Type B pancreatic cell (in vitro differentiated cells): ENCODE measurements at regions not wholly inside any gene's neighbourhood (a gene's known extent, or its start where the extent isn't known, plus 50 kb on each side); places are given as distances from the start of the nearest gene placed in this dataset.

Source experiments
- DNase-seq: peaks from one replicate; pipeline ENCODE4 v3.0.0; 2021; ENCODE audit warnings: mixed read lengths; ENCODE audit not compliant: unreplicated experiment; ENCODE audit errors: extremely low spot score
- H3K27ac Mint-ChIP-seq: 2 replicates; pipeline ENCODE4 v1.8.0; 2021; ENCODE audit warnings: mild to moderate bottlenecking, mixed read lengths
- H3K27me3 Mint-ChIP-seq: 2 replicates; pipeline ENCODE4 v1.8.0; 2021; ENCODE audit warnings: mixed read lengths
- H3K36me3 Mint-ChIP-seq: 2 replicates; pipeline ENCODE4 v1.8.0; 2021; ENCODE audit warnings: mixed read lengths
- H3K4me1 Mint-ChIP-seq: one replicate; pipeline ENCODE4 v1.8.0; 2021; ENCODE audit warnings: mixed read lengths; ENCODE audit not compliant: unreplicated experiment
- H3K4me3 Mint-ChIP-seq: 2 replicates; pipeline ENCODE4 v1.8.0; 2021; ENCODE audit warnings: mild to moderate bottlenecking, mixed read lengths
- H3K9me3 Mint-ChIP-seq: 2 replicates; pipeline ENCODE4 v1.8.0; 2021; ENCODE audit warnings: mixed read lengths
- TF ChIP-seq, protein P1 (sequence below): fragments of 200-600 bp; sonication (generic); conservative IDR thresholded peaks from 2 replicates; pipeline ENCODE4 v1.5.0; 2021; ENCODE audit warnings: antibody characterized with exemption, mild to moderate bottlenecking

DNA sequence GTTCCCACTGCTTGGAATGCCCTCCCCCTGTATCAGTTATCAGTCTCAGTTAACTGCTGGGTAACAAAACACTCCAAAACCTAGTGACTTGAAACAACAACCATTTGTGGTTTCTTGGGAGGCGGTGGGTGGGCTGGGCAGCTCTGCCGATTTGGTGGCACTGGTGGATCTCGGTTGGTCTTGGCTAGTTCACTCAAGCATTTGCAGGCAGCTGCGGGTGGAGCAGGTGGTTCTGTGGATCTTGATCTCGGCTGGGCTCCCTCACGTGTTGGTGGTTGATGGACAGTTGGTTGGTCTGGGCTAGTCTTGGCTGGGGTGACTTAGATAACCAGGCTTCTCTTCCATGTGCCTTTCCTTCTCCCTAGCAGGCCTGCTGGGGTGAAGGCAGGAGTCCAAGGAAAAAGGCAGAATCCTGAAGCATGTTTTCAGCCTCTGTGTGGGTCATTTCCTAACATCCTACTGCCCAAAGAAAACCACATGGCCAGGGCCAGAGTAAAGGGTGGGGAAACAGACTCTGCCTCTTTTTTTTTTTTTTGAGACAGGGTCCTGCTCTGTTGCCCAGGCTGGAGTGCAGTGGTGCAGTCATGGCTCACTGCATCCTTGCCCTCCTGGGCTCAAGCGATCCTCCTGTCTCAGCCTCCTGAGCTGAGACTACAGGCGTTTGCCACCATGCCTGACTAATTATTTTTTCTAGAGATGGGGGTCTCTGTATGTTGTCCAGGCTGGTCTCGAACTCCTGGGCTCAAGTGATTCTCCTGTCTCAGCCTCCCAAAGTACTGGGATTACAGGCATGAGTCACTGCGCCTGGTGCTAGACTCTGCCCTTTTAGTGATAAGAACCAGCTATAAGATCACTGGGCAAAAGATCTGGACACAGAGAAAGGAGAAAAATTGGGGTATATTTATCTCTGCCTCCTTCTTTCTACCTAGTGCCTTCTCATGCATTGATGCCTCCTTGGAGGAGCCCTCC lies 183.7 kb downstream of the RGS3 start:
- TF ChIP-seq, protein P1, sequence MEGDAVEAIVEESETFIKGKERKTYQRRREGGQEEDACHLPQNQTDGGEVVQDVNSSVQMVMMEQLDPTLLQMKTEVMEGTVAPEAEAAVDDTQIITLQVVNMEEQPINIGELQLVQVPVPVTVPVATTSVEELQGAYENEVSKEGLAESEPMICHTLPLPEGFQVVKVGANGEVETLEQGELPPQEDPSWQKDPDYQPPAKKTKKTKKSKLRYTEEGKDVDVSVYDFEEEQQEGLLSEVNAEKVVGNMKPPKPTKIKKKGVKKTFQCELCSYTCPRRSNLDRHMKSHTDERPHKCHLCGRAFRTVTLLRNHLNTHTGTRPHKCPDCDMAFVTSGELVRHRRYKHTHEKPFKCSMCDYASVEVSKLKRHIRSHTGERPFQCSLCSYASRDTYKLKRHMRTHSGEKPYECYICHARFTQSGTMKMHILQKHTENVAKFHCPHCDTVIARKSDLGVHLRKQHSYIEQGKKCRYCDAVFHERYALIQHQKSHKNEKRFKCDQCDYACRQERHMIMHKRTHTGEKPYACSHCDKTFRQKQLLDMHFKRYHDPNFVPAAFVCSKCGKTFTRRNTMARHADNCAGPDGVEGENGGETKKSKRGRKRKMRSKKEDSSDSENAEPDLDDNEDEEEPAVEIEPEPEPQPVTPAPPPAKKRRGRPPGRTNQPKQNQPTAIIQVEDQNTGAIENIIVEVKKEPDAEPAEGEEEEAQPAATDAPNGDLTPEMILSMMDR = no peak
- Mint-ChIP-seq H3K4me1 (peaks cover 25% of the 10 kb centered on the region), H3K4me3 (no peak overlapping the region), H3K36me3 (no peaks in the 10 kb centered on the region), H3K9me3 (no peaks in the 10 kb centered on the region), H3K27ac (no peak overlapping the region), H3K27me3 (no peaks in the 10 kb centered on the region)
- no peak for DNase-seq

DNA sequence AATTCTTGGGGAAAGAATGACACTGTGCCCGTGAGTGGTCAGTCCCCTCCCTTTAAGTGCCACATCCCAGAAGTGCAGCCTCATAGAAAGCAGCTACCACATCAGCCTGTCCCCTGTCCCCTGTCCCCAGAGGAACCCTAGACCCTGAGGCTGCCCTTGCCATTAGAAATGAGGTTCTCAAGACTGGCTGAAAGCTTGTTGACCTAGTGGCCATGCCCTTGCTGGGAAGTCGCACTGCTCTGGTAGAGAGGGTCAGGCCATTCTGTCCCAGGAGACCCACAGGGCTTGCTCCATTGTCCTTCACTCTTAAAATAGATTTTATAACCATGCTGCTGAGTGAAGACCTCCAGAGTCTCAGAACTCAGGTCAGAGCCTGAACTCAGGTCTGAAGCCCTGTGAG lies 184.5 kb downstream of the RGS3 start:
- DNase-seq = no peak
- Mint-ChIP-seq H3K27me3 (no peaks in the 10 kb centered on the region), H3K4me1 (peaks cover 28% of the 10 kb centered on the region), H3K4me3 (no peak overlapping the region), H3K27ac (no peak overlapping the region), H3K9me3 (no peaks in the 10 kb centered on the region), H3K36me3 (no peaks in the 10 kb centered on the region)
- TF ChIP-seq, protein P1 = no peak

GRCh38 chr9:113648586-113648985 lies 185.1 kb downstream of the RGS3 start:
- DNase-seq = no peak
- Mint-ChIP-seq H3K4me3 (no peak overlapping the region), H3K9me3 (no peaks in the 10 kb centered on the region), H3K4me1 (peaks cover 29% of the 10 kb centered on the region), H3K27me3 (no peaks in the 10 kb centered on the region), H3K36me3 (no peaks in the 10 kb centered on the region), H3K27ac (no peak overlapping the region)
- TF ChIP-seq, protein P1 = no peak

- H3K27me3 Mint-ChIP-seq = no peaks in the 10 kb centered on the region
- no peaks in the 10 kb centered on the region for H3K9me3 Mint-ChIP-seq
- TF ChIP-seq, protein P1 = no peak
- peaks cover 29% of the 10 kb centered on the region for H3K4me1 Mint-ChIP-seq
- no peak overlapping the region for H3K27ac Mint-ChIP-seq
- H3K36me3 Mint-ChIP-seq = no peaks in the 10 kb centered on the region
- no peak for DNase-seq
- H3K4me3 Mint-ChIP-seq = no peak overlapping the region
Measured at GRCh38 chr9:113649054-113649453, 185.5 kb downstream of the RGS3 start.

- no peak for DNase-seq
- Mint-ChIP-seq H3K36me3 (no peaks in the 10 kb centered on the region), H3K4me1 (peaks cover 33% of the 10 kb centered on the region), H3K27ac (no peak overlapping the region), H3K4me3 (no peak overlapping the region), H3K9me3 (no peaks in the 10 kb centered on the region), H3K27me3 (no peaks in the 10 kb centered on the region)
- TF ChIP-seq, protein P1 = no peak
Measured at GRCh38 chr9:113649855-113650206, 186.3 kb downstream of the RGS3 start.
